Stimulated activated CD4-positive, alpha-beta T cell treated with anti-CD3 and anti-CD28 coated beads, Interleukin-12 subunit alpha, Interleukin-12 subunit beta, amount 100 ng/mL, for 24 hours (primary cell): ENCODE measurements at regions not wholly inside any gene's neighbourhood (a gene's known extent, or its start where the extent isn't known, plus 50 kb on each side); places are given as distances from the start of the nearest gene placed in this dataset.

Experiments used
- DNase-seq, 2 experiments: peaks; one replicate each; pipeline ENCODE4 v3.0.0-alpha.2; 2020; ENCODE audit warnings: low read depth in 2 of 2

- no peak for DNase-seq
Measured at GRCh38 chr4:111483375-111484169, 661.7 kb upstream of the FAM241A start.

DNA sequence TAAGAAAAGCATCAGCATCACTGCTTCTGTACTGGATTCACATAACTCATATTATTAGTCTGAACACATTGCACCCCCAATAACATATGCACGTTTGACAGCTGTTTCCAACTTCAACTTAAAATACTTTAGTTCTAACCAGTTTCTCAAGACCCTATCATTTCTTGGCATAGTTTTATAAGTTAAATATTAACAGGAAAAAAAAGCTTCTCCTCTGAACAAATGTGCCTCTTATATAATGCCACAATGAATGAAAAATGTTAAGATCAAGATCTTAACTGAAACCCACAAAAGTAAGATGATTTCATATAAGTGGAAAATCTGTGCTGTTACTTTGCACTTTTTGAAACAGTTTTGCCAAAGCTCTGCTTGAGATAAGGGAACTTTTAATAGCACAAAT is 652.8 kb upstream of the FAM241A start:
- DNase-seq: no peak

DNA sequence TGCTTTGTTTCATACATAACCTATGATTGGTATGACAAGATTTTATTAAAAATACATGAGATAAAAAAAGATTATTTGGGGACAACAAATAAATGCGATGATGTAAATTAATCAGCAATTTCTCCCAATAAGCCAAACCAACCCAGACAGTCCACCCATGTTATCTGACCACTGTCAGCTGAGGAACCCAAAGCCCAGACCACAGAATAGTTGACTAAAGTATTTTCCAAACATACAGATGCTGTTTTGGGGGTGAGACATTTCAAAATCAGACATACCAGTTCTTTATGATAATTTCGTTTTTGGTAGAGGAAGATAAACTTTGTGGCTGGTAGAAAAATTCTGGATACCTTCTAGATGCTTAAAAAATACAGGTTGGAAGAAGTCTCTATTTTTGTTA is 650.8 kb upstream of the FAM241A start:
- no peak for DNase-seq

DNA sequence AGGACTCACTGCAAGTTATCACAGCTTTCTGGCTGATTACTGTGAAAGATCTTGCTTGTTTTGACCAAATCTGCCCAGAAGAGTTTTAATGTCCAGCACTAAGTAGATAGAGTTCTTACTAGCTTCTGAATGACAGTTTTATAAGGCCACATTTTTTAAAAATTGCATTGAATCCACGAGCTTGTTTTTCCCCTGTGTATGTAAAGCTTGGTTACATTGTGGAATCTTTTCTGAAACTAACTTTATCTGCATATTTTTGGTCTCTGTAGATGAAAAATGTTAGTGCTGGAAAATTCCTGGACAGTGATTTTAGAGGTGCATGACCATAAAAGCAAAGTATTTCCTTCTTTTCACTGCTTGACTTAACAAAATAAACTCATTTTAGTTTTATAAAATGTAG is 650.3 kb upstream of the FAM241A start:
- DNase-seq: no peak

DNA sequence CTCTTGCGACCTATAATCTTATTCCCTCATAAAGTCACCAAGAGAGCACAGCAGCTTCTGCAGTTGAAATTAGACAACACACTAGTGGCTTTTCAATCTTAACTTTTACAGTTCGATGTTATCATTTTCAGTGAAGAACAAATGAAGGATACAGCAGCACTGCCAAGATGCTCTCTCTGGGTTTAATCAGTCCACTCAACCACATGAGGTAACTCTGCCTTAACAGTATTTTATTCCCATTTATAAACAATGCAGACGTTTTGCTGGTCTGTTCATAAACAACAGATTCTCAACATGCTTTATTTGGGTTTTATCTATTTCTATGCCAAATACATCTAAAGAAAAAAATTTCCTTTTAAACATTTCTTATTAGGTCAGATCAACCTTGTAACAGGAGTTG is 646.0 kb upstream of the FAM241A start:
- no peak for DNase-seq

GRCh38 chr4:111499706-111500105 is 645.5 kb upstream of the FAM241A start:
- DNase-seq: no peak

DNA sequence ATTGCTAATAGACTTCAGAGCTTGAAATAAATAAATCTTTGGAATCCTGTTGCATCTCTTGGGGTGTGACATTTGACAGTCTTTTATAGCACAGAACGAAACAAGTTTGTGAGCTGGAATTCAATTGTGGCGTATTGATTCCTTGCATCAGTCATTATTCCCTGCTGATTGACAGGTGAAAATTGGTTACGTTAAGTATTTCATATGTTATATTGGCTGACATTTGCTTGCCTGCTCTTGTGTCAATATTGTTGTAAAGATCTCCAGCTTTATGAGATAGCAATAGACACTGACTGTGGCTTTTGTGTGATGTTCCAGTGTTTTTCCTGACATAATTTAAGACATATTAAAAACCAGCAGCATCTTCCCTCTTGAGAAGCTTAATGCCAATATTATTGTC is 644.4 kb upstream of the FAM241A start:
- no peak for DNase-seq

DNA sequence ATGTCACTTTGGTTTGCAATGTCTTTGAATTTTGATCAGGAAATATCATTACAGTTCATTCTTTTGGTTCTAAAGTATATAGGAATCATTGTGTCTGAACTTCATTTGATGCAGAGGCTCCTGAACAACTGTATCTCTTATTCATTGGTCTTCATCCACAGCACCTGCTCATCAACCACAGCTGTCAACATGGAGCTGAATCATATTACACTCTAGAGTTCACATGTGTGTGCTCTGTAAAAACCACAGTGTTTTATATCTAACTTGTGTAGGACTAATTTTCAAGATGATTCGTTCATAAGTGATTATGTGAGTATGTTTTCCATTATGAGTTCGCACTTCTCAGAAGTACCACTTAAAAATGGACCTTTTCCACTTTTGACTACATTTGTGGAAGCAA is 643.3 kb upstream of the FAM241A start:
- DNase-seq: no peak

GRCh38 chr4:111502626-111503025 is 642.6 kb upstream of the FAM241A start:
- DNase-seq: no peak

DNA sequence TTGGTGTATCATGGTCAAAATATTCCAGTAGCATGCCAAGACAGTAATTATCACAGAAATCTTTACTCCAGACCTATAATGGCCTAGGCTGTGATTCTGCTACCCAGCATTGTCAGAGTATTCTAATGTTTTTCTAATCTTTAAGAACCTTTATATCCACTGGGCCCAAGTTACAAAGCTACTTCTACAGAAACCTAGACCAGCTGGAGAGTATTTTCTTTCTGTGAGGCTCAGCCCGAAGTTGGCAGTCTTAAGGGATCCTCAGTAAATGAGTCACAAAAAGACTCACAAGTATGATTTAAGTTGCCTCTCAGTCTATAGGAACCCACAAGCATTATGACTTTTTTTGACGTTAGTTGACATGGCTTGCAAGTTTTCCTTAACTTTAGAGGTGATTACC is 638.5 kb upstream of the FAM241A start:
- DNase-seq: no peak

DNA sequence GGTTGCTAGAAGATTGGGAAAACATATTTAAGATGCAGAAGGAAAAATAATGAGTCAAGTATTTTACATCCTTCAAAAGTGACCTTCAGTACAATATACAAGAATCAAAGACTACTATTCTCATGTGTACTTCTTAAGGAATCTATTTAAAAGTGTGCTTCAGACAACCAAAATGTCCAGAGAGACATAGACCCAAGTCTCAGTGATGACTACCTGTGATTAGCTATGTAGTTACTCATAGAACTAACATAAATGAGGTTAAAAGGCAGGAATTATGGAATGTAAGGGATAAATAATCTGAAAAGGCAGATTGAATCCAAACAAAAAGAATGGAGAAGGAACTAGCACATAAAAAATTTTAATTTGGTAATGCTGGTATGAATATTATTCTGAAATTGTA is 634.7 kb upstream of the FAM241A start:
- DNase-seq: no peak

- DNase-seq: no peak
Measured at GRCh38 chr4:111512081-111512783, 633.0 kb upstream of the FAM241A start.

GRCh38 chr4:111519683-111520082 is 625.6 kb upstream of the FAM241A start:
- no peak for DNase-seq

DNA sequence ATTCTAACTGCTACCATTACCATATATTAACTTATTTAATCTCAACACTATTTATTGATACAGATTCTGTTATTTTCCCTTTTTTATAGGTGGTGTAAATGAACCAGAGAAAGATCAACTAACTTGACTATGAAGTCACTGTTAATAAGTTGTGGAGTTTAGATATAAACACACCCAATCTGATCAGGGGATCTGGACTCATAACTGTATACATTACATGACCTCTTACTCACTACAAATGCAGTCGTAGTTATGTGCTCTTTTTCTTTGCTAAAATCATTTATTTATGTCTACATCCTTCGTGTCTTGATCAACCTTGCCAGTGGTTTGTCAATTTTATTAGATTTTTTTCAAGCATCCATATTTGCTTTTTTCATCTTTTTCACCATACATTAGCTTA is 614.8 kb upstream of the FAM241A start:
- DNase-seq: no peak

DNA sequence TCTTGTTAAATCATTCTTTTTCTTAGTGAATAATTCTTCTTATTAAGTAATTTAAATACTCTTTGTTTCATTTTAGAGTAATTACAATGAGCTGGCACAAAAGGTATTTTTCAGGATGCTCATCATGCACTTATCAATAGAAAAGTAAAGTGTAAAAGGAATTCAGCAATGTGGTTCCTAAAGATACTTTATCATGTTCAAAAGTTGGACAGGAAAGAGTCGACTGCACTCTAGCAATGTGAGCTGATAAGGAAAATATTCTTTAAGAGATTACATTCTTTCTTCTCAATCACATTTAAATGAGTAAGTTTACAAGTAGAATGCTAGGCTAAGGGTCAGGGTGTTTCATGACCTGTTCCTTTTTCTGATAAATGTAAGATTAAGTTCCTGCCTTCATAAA is 609.5 kb upstream of the FAM241A start:
- DNase-seq: no peak

GRCh38 chr4:111537165-111537564 is 608.1 kb upstream of the FAM241A start:
- DNase-seq: no peak

- DNase-seq: no peak
Measured at GRCh38 chr4:111537871-111538270, 607.4 kb upstream of the FAM241A start.

GRCh38 chr4:111540671-111541070 is 604.6 kb upstream of the FAM241A start:
- no peak for DNase-seq

DNA sequence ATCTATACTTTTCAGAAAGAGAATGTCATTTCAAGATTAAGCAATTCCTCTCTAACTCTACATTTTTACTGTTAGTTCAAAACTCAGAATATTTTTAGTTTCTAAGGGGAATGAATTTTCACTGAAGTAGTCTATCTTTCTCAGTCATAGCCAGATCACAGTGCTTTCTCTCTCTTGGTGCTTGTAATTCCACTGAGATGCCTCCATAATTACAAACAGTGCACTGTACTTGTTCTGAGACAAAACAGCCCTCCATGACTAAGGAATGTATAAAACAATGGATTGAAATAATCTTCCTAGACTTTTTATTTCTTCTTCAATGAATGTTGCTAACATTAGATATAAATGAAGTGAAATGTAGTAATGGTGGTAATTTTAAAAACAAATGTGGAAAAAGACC is 603.2 kb upstream of the FAM241A start:
- DNase-seq: no peak

DNA sequence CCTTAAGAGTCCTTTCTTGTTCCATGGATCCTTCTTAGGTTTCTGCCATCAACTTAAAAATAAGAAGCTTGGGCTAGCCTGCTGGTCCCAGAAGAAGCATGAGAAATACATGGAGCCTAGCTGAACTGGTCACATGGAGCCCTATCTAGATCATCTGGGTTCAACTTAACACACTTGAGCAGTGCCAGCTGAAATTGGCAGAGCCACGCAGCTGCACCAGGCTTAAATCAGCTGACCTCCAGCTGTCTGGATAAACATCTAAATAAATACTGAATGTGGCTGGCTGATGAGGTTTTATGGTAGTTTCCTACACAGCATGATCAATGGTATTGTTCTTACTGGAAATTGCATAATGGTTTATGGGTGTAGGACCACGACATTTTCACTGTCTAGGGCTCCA is 598.4 kb upstream of the FAM241A start:
- no peak for DNase-seq

- no peak for DNase-seq
Measured at GRCh38 chr4:111556141-111556781, 589.0 kb upstream of the FAM241A start.

DNA sequence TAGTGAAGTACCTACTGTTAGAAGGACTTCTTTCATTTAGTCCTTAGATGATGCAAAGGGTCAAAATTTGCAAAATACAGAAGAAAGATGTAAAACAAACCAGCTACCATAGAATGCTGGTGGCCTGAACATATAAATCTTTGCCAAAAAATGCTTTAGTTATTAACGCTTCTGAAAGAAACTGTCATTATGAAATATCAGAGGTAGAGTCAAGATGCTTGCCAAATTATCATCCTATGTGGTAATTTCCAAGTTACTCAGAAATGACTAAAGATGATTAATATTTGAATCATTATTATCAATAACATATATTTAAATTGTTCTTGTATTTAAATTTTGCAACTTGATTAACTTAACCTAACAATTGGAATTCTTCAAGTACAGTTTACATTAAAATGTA is 588.4 kb upstream of the FAM241A start:
- DNase-seq: no peak

DNA sequence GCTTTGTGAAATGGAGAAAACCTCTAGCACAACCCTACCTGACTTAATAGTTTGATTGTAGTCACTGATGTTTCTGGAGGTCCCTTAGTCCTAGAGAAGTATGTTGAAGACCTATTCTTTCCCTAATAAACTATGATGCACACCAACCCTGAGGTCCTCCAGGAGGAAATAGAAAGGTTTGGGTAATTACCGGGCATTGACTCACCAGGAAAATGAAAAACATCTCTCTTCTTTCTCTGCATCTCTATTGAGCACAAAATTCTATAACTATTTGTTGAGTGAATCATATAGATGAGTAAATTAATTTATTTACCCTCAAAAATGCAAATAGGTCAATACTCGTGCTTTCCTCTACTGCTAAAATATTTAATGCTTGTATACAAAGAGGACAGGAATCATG is 582.4 kb upstream of the FAM241A start:
- no peak for DNase-seq
